ENCODE measurements at regions not wholly inside any gene's neighbourhood (a gene's known extent, or its start where the extent isn't known, plus 50 kb on each side); places are given as distances from the start of the nearest gene placed in this dataset.
"Not testable (repeated sequence)": the region's sequence is repeated elsewhere in the genome, so short reads cannot be mapped to it uniquely, and the experiment has no call there.

DNA sequence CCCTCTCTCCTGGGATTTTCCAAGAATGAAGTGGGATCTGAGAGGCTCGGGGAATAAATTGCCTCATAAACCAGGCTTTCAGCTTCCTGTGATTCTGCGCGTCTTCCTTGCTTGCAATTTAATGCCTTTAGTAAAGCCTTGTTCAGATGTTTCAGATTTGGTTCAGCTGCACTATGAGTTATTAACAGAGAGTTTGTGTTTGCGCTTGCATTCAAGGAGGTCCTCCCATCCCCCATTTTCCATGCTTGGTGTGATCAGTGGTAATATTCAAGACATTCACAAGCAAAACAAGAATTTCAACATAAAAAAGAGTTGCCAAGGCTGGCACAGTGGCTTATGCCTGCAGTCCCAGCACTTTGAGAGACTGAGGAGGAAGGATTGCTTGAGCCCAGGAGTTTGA lies 1068.9 kb downstream of the TYW1 start:
- no peak for DNase-seq (ENCODE audit: low read depth, low spot score)
- in situ Hi-C loops (cut with HindIII; ENCODE audit: low pct_unique_long_range_greater_than_20kb, low sequenced_read_pairs) = no loop called here

DNA sequence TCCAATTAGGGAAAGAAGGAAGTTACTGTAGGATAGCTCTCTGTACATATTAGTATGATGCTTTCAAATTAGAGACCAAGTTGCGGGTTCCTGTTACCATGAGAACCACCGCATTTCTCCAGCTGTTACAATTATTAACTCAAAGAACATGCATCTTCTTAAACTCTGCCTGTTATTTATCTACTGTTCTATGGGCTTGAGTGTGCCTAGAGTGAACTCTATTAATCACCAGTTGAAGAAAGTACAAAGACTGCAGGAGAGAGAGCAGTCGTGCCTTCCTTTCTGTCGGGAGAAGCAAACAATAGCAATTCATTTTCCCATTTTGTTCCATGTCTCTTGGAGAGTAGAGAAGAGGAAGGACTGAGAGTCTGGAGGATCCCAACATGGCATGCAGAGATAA lies 1071.2 kb downstream of the TYW1 start:
- no peak for DNase-seq (ENCODE audit: low read depth, low spot score)

DNA sequence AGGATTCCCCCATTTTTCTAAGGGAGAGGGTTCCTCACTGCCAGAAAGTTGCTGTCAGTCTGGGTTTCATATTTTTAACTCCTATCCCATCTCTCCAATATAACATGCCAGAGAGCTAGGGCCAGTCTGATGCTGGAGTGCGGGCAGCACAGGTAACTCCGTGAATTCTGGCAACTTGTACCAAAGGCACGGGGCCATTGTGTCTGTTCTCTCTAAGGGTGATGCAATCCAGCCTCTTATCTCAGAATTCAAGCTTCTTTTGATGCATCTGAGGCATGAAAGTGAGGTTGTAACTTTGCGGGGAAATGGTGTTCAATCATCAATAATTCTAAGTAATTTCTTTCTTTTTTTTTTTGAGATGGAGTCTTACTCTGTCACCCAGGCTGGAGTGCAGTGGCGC lies 1074.4 kb downstream of the TYW1 start:
- DNase-seq (ENCODE audit: low read depth, low spot score) = no peak
- in situ Hi-C loops (cut with HindIII; ENCODE audit: low pct_unique_long_range_greater_than_20kb, low sequenced_read_pairs) = no loop called here

More for the DNA sequence above, 1071.2 kb downstream of the TYW1 start:
- in situ Hi-C loops (cut with HindIII; ENCODE audit: low pct_unique_long_range_greater_than_20kb, low sequenced_read_pairs) = no loop called here

DNA sequence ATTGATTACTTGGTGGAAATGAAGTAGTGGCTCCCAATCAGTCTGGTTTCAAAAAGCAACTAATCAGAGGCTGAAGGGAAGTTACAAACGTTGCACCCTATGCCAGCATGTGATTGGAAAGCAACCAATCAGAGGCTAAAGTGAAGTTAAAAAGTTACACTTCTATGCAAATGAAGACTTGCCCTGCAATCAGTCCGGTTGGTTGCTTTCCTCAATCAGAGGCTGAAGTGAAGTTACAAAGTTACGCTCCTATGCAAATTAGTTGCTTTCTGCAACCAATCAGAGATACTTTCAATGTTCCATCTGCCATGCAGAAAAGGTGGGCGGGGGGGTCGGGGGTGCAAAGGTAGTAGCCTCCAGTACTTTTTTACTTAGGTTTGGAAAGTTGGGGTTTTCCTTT lies 1077.1 kb downstream of the TYW1 start:
- in situ Hi-C loops (cut with HindIII; ENCODE audit: low pct_unique_long_range_greater_than_20kb, low sequenced_read_pairs) = no loop called here
- DNase-seq (ENCODE audit: low read depth, low spot score) = peak; percentile 19

DNA sequence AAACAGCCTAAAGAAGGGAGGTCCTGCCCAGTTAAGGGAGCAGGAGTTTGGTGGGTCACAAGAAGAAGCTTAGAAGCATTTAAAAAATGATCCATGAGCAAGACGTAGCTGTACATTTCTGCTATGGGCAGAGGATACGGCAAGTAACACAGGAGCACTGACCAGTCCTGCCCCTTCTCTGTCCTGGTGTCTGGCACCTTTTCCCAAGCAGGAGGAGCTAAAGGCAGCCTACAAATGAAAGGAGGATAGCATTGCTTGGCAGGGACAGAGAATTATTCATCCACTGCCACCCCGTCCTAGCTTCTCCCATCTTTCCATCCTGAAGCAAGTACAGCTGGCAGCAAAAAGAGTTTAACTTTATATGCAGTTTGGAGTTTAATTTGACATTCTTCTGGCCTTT lies 1077.6 kb downstream of the TYW1 start:
- no peak for DNase-seq (ENCODE audit: low read depth, low spot score)

DNA sequence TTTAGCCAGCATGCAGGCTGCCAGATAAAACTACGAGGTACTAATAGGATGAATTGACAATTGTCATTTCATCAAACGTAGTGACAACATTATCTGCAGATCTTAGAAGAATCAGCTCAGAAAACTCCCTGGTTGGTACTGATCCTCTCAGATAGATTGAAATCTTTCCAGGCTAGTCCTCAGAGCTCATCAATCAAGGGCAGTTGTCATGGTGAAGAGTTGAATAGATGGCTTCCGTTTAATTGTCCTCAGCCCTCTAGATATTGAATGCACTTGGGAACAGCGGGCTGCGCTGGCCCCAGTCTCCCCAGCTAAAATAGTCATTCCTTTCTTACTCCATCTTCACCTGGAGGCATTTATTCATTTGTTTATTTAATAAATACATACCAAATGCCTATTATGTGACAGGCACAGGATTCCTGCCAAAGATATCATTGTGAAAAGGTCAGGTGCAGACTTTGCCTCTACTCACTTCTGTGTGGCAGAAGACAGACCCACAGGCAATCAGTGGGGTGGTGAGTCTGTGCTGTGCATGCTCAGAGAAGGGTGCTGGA lies 1081.6 kb downstream of the TYW1 start:
- no peak for DNase-seq (ENCODE audit: low read depth, low spot score)
- in situ Hi-C loops (cut with HindIII; ENCODE audit: low pct_unique_long_range_greater_than_20kb, low sequenced_read_pairs) = no loop called here

More for the DNA sequence above, 1077.6 kb downstream of the TYW1 start:
- in situ Hi-C loops (cut with HindIII; ENCODE audit: low pct_unique_long_range_greater_than_20kb, low sequenced_read_pairs) = no loop called here

DNA sequence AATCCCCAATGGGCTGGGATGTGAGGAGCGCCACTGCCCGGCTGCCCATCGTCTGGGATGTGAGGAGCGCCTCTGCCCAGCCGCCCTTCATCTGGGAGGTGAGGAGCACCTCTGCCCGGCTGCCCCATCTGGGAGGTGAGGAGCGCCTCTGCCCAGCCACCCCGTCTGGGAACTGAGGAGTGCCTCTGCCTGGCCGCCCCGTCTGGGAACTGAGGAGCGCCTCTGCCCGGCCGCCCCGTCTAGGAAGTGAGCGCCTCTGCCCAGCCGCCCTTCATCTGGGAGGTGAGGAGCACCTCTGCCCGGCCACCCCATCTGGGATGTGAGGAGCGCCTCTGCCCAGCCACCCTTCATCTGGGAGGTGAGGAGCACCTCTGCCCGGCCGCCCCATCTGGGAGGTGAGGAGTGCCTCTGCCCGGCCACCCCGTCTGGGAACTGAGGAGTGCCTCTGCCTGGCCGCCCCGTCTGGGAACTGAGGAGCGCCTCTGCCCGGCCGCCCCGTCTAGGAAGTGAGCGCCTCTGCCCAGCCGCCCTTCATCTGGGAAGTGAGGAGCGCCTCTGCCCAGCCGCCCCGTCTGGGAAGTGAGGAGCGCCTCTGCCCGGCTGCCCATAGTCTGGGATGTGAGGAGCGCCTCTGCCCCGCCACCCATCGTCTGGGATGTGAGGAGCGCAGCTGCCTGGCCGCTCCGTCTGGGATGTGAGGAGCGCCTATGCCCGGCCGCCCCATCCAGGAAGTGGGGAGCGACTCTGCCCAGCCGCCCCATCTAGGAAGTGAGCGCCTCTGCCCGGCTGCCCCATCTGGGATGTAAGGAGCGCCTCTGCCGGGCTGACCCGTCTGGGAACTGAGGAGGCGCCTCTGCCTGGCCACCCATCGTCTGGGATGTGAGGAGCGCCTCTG lies 1085.7 kb downstream of the TYW1 start:
- in situ Hi-C loops (cut with HindIII; ENCODE audit: low pct_unique_long_range_greater_than_20kb, low sequenced_read_pairs); DNase-seq (ENCODE audit: low read depth, low spot score): not testable (repeated sequence)

DNA sequence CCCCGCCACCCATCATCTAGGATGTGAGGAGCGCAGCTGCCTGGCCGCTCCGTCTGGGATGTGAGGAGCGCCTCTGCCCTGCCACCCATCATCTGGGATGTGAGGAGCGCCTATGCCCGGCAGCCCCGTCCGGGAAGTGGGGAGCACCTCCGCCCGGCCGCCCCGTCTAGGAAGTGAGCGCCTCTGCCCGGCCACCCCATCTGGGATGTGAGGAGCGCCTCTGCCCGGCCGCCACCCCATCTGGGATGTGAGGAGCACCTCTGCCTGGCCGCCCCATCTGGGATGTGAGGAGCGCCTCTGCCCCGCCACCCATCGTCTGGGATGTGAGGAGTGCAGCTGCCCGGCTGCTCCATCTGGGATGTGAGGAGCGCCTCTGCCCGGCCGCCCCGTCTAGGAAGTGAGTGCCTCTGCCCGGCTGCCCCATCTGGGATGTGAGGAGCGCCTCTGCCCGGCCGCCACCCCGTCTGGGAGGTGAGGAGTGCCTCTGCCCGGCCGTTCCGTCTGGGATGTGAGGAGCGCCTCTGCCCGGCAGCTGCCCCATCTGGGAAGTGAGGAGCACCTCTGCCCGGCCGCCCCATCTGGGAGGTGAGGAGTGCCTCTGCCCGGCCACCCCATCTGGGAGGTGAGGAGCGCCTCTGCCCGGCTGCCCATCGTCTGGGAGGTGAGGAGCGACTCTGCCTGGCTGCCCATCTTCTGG lies 1086.5 kb downstream of the TYW1 start:
- DNase-seq (ENCODE audit: low read depth, low spot score); in situ Hi-C loops (cut with HindIII; ENCODE audit: low pct_unique_long_range_greater_than_20kb, low sequenced_read_pairs): not testable (repeated sequence)

DNA sequence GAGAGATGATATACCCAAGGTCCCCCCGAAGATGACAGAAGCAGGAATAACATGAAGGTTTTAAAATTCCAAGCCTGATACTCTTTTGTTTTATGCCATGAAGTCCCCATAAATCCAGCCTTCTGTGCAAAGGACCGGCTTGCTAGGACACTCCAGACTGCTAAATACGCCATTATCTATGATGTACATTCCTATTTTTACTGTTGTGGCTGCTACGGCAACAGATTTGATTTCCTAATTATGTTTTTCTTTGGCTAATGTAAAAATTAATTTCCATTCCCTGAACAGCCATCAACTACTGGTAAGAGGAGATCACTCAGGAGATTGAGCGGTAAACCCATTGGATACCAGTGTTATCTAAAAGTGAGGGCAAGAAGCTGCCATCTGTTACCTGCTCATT lies 1090.8 kb downstream of the TYW1 start:
- DNase-seq (ENCODE audit: low read depth, low spot score) = no peak
- in situ Hi-C loops (cut with HindIII; ENCODE audit: low pct_unique_long_range_greater_than_20kb, low sequenced_read_pairs) = no loop called here

DNA sequence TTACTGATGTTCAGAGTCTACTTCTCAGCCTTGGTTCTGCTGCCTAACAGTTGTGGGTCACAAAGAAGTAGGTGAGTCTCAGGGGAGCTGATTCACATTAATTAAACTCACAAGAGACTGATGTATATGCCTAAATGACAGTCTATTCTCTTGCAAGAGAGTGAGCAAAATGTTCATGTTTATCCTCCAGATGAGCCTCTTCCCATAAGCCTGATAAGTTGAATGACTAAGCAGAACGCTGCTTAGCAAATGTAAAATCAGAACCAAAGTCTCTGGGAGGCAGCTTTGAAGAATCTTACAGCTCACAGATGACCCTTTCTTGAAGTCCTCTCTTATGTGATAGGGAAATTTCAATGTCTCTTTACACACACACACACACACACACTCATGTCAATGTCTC lies 1092.2 kb downstream of the TYW1 start:
- DNase-seq (ENCODE audit: low read depth, low spot score) = no peak
- in situ Hi-C loops (cut with HindIII; ENCODE audit: low pct_unique_long_range_greater_than_20kb, low sequenced_read_pairs) = no loop called here

DNA sequence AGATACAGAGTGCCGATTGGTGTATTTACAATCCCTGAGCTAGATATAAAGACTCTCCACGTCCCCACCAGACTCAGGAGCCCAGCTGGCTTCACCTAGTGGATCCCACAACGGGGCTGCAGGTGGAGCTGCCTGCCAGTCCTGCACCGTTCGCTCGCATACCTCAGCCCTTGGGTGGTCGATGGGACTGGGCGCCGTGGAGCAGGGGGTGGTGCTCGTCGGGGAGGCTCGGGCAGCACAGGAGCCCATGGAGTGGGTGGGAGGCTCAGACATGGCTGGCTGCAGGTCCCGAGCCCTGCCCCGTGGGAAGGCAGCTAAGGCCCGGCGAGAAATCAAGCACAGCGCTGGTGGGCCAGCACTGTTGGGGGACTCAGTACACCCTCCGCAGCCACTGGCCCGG lies 1093.6 kb downstream of the TYW1 start:
- DNase-seq (ENCODE audit: low read depth, low spot score); in situ Hi-C loops (cut with HindIII; ENCODE audit: low pct_unique_long_range_greater_than_20kb, low sequenced_read_pairs): not testable (repeated sequence)

DNA sequence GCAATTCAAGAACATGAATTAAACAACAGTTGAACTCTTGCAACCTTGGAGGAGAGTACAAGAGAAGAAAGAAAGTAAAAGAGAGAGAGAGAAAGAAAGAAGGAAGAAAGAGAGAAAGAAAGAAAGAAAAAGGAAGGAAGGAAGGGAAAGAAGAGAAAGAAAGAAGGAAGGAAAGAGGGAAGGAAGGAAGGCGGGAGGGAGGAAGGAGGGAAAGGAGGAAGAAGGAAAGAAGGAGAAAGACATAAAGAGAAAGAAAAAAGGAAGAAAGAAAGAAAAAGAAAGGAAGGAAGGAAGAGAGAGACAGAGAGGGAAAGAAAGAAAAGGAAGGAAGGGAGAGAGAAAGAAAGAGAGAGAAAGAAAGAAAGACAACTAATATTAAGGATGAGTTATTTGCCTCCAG lies 1106.7 kb downstream of the TYW1 start:
- no peak for DNase-seq (ENCODE audit: low read depth, low spot score)
- in situ Hi-C loops (cut with HindIII; ENCODE audit: low pct_unique_long_range_greater_than_20kb, low sequenced_read_pairs) = no loop called here

DNA sequence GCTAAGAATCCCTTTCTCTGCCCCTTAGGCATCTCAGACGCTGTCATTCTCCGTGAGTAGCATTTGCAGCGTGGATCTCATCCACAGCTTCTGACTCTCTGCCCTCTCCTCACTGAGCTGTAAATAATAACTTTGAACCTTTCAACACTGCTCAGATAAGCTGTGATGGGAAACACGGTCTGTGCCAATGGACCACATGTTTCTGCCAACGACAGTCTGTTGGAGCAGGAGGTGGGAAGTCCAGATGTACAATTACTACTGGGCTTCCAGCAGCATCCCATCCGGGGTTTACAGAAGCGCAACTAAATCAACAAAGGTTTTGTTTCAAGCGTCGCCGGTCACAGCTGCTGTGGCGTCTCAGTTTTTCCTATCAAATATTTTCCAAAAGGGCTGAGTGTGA lies 1110.6 kb downstream of the TYW1 start:
- in situ Hi-C loops (cut with HindIII; ENCODE audit: low pct_unique_long_range_greater_than_20kb, low sequenced_read_pairs) = no loop called here
- no peak for DNase-seq (ENCODE audit: low read depth, low spot score)

DNA sequence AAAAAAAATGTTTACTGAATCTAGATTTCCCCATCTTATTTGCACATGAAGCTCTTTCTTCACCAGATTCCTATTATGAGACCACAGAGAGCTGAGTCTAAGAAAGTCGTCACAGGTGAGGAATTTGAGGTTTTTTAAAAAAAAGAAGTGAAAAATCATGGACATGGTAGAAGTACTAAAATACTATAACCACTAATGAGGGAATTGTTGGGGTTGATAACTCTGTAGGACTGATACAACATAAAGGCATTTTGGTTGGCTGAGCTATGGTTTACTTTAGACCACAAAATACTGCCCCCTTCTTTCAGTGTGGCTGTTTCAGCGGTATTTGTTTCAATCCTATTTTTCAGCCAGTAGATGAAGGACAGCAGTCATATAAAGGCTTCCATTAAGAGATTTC lies 1111.3 kb downstream of the TYW1 start:
- in situ Hi-C loops (cut with HindIII; ENCODE audit: low pct_unique_long_range_greater_than_20kb, low sequenced_read_pairs) = no loop called here
- DNase-seq (ENCODE audit: low read depth, low spot score) = no peak

DNA sequence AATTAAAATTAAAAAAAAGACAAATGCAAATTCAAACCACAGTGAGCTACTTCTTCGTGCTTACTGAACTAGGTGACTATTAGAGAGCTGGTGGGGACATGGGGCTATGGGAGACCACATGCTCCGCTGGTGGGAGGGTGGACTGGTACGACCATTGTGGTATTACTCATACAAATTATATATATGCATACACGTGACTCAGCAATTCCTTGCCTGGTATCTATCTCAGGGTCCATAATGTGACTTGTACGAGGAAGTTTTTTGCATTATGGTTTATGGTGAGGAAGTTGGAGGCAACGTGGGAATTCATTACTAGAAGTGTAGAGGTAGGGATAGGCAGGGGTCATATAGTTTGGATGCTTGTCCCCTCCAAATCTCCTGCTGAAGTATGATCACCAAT lies 1112.7 kb downstream of the TYW1 start:
- in situ Hi-C loops (cut with HindIII; ENCODE audit: low pct_unique_long_range_greater_than_20kb, low sequenced_read_pairs) = no loop called here
- no peak for DNase-seq (ENCODE audit: low read depth, low spot score)

DNA sequence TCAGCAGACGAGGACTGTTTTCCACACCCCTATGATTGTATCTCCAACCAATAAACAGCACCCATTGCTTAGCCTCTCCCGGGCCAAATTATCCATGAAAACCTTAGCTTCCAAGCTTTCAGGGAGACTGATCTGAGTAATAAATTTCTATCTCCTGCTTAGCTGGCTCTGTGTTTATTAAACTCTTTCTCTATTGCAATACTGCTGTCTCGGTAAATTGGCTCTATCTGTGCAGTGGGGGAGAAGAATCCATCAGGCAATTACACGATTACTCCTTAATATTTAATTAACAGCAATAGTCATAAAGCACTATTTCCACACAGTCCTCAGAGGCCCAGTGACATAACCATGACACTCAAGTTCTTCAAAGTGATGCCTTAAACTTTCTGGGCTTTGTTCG lies 1122.8 kb downstream of the TYW1 start:
- in situ Hi-C loops (cut with HindIII; ENCODE audit: low pct_unique_long_range_greater_than_20kb, low sequenced_read_pairs) = no loop called here
- no peak for DNase-seq (ENCODE audit: low read depth, low spot score)

DNA sequence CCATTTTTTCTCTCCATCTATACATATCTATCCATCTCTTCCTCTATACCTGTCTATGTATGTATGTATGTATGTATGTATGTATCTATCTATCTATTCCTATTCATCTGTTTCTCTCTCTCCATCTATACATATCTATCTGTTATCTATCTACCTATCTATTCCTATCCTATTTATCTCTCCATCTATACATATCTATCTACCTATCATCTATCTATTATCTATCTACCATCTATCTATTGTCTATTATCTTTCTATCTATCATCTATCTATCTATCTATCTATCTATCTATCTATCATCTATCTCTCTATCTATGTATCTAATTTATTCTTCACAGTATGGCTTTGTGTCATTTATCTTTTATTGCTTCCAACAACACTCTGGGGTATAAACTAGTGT lies 1124.4 kb downstream of the TYW1 start:
- DNase-seq (ENCODE audit: low read depth, low spot score) = no peak
- in situ Hi-C loops (cut with HindIII; ENCODE audit: low pct_unique_long_range_greater_than_20kb, low sequenced_read_pairs) = no loop called here

DNA sequence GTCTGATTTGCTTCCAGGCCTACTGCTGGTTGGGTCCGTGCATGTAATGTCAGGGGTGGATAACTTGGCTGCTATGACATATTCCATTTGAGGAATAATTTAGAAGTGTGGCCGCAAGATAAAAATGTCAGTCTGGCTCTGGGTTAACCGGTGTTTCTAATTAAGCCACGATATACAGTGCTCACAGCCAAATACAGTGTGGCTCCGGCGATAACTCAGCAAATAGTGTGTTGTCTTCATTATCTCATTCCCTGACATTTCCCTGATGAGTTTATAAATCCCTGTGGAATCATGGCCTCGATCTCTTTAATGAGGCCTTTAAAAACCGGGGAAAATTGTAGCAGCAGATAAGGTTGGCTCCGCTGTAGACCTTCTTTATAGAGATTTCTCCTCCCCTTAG lies 1125.0 kb downstream of the TYW1 start:
- in situ Hi-C loops (cut with HindIII; ENCODE audit: low pct_unique_long_range_greater_than_20kb, low sequenced_read_pairs) = no loop called here
- no peak for DNase-seq (ENCODE audit: low read depth, low spot score)

DNA sequence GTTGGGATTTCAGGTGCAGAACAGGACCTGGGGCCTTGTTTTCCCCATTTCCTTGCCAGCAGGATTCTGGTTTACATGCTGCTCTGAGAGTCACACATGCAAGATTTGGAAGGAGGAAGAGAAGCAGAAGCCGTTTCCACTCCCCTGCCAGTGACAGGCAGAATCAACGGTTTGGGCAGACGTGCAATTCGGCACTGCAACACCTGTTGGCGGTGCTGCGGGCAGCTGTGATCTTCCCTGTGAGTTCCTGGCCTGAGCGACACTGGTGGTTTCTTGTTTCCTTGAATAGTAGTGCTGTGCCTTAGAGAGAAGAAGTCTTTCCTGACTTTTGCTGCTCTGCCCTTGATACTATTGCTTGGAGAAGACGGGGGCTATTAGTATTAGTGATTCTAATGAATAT lies 1126.2 kb downstream of the TYW1 start:
- no peak for DNase-seq (ENCODE audit: low read depth, low spot score)
- in situ Hi-C loops (cut with HindIII; ENCODE audit: low pct_unique_long_range_greater_than_20kb, low sequenced_read_pairs) = no loop called here
